WERI-Rb-1 (cell line): ENCODE measurements at regions not wholly inside any gene's neighbourhood (a gene's known extent, or its start where the extent isn't known, plus 50 kb on each side); places are given as distances from the start of the nearest gene placed in this dataset.
A peak's percentile ranks its signal among the peaks of the same experiment; 100 is the strongest.

Experiments
- DNase-seq: peaks from one replicate; pipeline ENCODE4 v3.0.0-alpha.2; 2020
- H3K27ac ChIP-seq: fragments of 250-450 bp; sonication (Bioruptor Pico); 2 replicates; pipeline ENCODE4 v1.5.1; 2020; ENCODE audit warnings: mild to moderate bottlenecking, moderate library complexity
- H3K27me3 ChIP-seq: fragments of 250-450 bp; sonication (Bioruptor Pico); 2 replicates; pipeline ENCODE4 v1.5.1; 2021; ENCODE audit warnings: mild to moderate bottlenecking, low read depth, moderate library complexity; ENCODE audit not compliant: insufficient read depth, severe bottlenecking
- H3K36me3 ChIP-seq: fragments of 250-450 bp; sonication (Bioruptor Pico); 2 replicates; pipeline ENCODE4 v1.5.1; 2020; ENCODE audit warnings: mild to moderate bottlenecking, moderate library complexity
- H3K4me3 ChIP-seq: 2 replicates; pipeline ENCODE4 v1.5.1; 2011; ENCODE audit warnings: low read depth, mild to moderate bottlenecking, control low read depth, low read length
- H3K9me3 ChIP-seq: fragments of 250-450 bp; sonication (Bioruptor Pico); 2 replicates; pipeline ENCODE4 v1.5.1; 2021; ENCODE audit warnings: mild to moderate bottlenecking, moderate library complexity; ENCODE audit not compliant: severe bottlenecking
- CTCF ChIP-seq: IDR thresholded peaks from 2 replicates; pipeline ENCODE4 v1.5.1; 2011; ENCODE audit warnings: low read depth, mild to moderate bottlenecking, control low read depth, inconsistent platforms, low read length

- H3K36me3 ChIP-seq: no peaks in the 10 kb centered on the region
- H3K27ac ChIP-seq: no peak overlapping the region
- peaks cover 7% of the 10 kb centered on the region for H3K27me3 ChIP-seq
- TF ChIP-seq CTCF: no peak
- no peak overlapping the region for H3K4me3 ChIP-seq
- DNase-seq: no peak
- no peaks in the 10 kb centered on the region for H3K9me3 ChIP-seq
Measured at GRCh38 chrX:4735299-4735698, 1021.9 kb upstream of the PRKX start.

GRCh38 chrX:4710618-4711433 lies 997.4 kb upstream of the PRKX start:
- peak; percentile 12 for DNase-seq
- H3K9me3 ChIP-seq: peaks cover 14% of the 10 kb centered on the region
- no peaks in the 10 kb centered on the region for H3K36me3 ChIP-seq
- H3K4me3 ChIP-seq: no peak overlapping the region
- TF ChIP-seq CTCF: no peak
- no peak overlapping the region for H3K27ac ChIP-seq
- peaks cover 37% of the 10 kb centered on the region for H3K27me3 ChIP-seq

GRCh38 chrX:4708970-4709760 lies 995.7 kb upstream of the PRKX start:
- H3K9me3 ChIP-seq: peaks cover 14% of the 10 kb centered on the region
- no peak for DNase-seq
- no peak overlapping the region for H3K4me3 ChIP-seq
- peaks cover 44% of the 10 kb centered on the region for H3K27me3 ChIP-seq
- no peak for TF ChIP-seq CTCF
- no peak overlapping the region for H3K27ac ChIP-seq
- H3K36me3 ChIP-seq: no peaks in the 10 kb centered on the region

GRCh38 chrX:4706961-4707360 lies 993.5 kb upstream of the PRKX start:
- no peak overlapping the region for H3K4me3 ChIP-seq
- peaks cover 14% of the 10 kb centered on the region for H3K9me3 ChIP-seq
- peaks cover 56% of the 10 kb centered on the region for H3K27me3 ChIP-seq
- no peak overlapping the region for H3K27ac ChIP-seq
- DNase-seq: no peak
- no peaks in the 10 kb centered on the region for H3K36me3 ChIP-seq
- TF ChIP-seq CTCF: no peak

- H3K27ac ChIP-seq: no peak overlapping the region
- H3K4me3 ChIP-seq: no peak overlapping the region
- DNase-seq: no peak
- no peak for TF ChIP-seq CTCF
- peaks cover 12% of the 10 kb centered on the region for H3K27me3 ChIP-seq
- H3K9me3 ChIP-seq: peaks cover 2% of the 10 kb centered on the region
- no peaks in the 10 kb centered on the region for H3K36me3 ChIP-seq
Measured at GRCh38 chrX:4690521-4690920, 977.1 kb upstream of the PRKX start.
